Activated naive CD8-positive, alpha-beta T cell treated with anti-CD3 and anti-CD28 coated beads for 36 hours (primary cell): ENCODE measurements at regions not wholly inside any gene's neighbourhood (a gene's known extent, or its start where the extent isn't known, plus 50 kb on each side); places are given as distances from the start of the nearest gene placed in this dataset.

Source experiments
- DNase-seq: peaks from one replicate; pipeline ENCODE4 v3.0.0; 2021
- H3K27ac Mint-ChIP-seq: one replicate; pipeline ENCODE4 v1.8.0; 2022; ENCODE audit warnings: mild to moderate bottlenecking, moderate library complexity, mixed read lengths
- H3K27me3 Mint-ChIP-seq: one replicate; pipeline ENCODE4 v1.8.0; 2022; ENCODE audit warnings: mild to moderate bottlenecking, mixed read lengths
- H3K36me3 Mint-ChIP-seq: one replicate; pipeline ENCODE4 v1.8.0; 2021; ENCODE audit warnings: mild to moderate bottlenecking, mixed read lengths
- H3K4me1 Mint-ChIP-seq: one replicate; pipeline ENCODE4 v1.8.0; 2021; ENCODE audit warnings: mixed read lengths
- H3K4me3 Mint-ChIP-seq: one replicate; pipeline ENCODE4 v1.8.0; 2022; ENCODE audit warnings: mild to moderate bottlenecking, moderate library complexity, mixed read lengths
- H3K9me3 Mint-ChIP-seq: one replicate; pipeline ENCODE4 v1.8.0; 2022; ENCODE audit warnings: mixed read lengths

GRCh38 chr1:81493102-81493869 lies 307.4 kb upstream of the ADGRL2 start:
- H3K27me3 Mint-ChIP-seq, result no peaks in the 10 kb centered on the region
- peaks cover 7% of the 10 kb centered on the region for H3K9me3 Mint-ChIP-seq
- no peak overlapping the region for H3K27ac Mint-ChIP-seq
- H3K4me3 Mint-ChIP-seq, result no peak overlapping the region
- H3K4me1 Mint-ChIP-seq, result no peaks in the 10 kb centered on the region
- no peak for DNase-seq
- H3K36me3 Mint-ChIP-seq, result no peaks in the 10 kb centered on the region

GRCh38 chr1:81492628-81493027 lies 308.1 kb upstream of the ADGRL2 start:
- Mint-ChIP-seq H3K27ac (no peak overlapping the region), H3K27me3 (no peaks in the 10 kb centered on the region), H3K36me3 (no peaks in the 10 kb centered on the region), H3K4me1 (no peaks in the 10 kb centered on the region), H3K4me3 (no peak overlapping the region), H3K9me3 (peaks cover 7% of the 10 kb centered on the region)
- no peak for DNase-seq

GRCh38 chr1:81490614-81491013 lies 310.1 kb upstream of the ADGRL2 start:
- no peaks in the 10 kb centered on the region for H3K4me1 Mint-ChIP-seq
- peaks cover 7% of the 10 kb centered on the region for H3K9me3 Mint-ChIP-seq
- no peak overlapping the region for H3K27ac Mint-ChIP-seq
- H3K36me3 Mint-ChIP-seq, result no peaks in the 10 kb centered on the region
- no peak overlapping the region for H3K4me3 Mint-ChIP-seq
- DNase-seq, result no peak
- no peaks in the 10 kb centered on the region for H3K27me3 Mint-ChIP-seq

DNA sequence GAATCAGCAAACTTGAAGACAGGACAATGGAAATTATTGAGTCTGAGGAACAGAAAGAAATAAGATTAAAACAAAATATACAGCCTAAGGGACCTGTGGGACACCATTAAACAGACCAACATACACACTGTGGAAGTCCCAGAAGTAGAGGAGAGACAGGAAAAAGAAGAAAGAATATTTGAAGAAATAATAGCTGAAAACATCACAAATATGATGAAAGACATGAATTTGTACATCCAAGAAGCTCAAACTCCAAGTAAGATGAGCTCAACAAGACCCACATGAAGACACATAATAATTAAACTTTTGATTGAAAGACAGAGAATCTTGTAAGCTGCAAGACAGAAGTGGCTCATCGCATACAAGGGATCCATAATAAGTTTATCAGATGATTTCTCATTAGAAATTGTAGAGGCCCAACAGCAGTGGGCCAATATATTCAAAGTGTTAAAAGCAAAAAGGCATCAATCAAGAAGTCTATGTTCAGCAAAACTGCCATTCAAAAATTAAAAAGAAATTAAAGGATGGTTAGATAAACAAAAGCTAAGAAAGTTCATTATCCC lies 311.3 kb upstream of the ADGRL2 start:
- H3K4me3 Mint-ChIP-seq, result no peak overlapping the region
- no peaks in the 10 kb centered on the region for H3K27me3 Mint-ChIP-seq
- no peak for DNase-seq
- H3K36me3 Mint-ChIP-seq, result no peaks in the 10 kb centered on the region
- H3K27ac Mint-ChIP-seq, result no peak overlapping the region
- peaks cover 7% of the 10 kb centered on the region for H3K9me3 Mint-ChIP-seq
- H3K4me1 Mint-ChIP-seq, result no peaks in the 10 kb centered on the region

DNA sequence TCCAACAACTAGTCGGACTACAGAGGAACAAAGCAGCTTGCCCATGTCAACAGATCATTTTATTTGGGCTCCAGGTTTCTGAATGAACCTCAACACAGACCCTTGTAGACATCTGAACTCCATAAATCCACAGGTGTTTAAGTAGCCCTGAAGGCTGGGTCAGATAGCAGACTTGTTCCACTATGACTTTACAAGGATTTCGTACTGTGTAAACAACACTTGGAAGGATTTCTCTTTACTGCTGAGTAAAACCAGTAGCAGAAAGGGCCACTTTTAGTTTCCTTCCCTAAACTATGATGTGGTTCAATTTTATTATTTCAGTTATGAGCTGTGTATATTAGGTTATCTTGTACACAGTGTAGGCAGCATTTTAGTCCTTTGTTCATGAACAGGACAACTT lies 316.4 kb upstream of the ADGRL2 start:
- Mint-ChIP-seq H3K27ac (no peak overlapping the region), H3K4me1 (no peaks in the 10 kb centered on the region), H3K36me3 (no peaks in the 10 kb centered on the region), H3K4me3 (no peak overlapping the region), H3K27me3 (no peaks in the 10 kb centered on the region), H3K9me3 (peaks cover 8% of the 10 kb centered on the region)
- no peak for DNase-seq

DNA sequence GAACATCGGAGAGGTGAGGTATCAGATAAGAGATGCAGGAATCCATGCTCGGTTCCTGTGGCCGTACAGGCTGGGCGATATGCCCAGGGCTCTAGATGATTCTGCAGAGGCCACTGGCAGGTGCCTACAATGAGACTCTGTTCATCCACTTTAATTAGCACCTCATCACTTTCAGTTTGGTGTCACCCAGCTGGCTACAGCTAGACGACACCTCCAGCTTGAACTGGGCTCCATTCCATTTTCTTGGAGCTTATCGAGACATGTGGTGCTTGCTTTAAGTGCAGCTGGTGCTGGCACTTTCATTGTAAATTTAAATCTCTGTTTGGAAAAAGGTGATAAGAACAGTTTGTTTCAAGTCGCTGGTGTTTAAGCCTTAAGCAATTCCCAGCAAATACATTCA lies 322.5 kb upstream of the ADGRL2 start:
- peaks cover 2% of the 10 kb centered on the region for H3K9me3 Mint-ChIP-seq
- no peaks in the 10 kb centered on the region for H3K4me1 Mint-ChIP-seq
- no peaks in the 10 kb centered on the region for H3K27me3 Mint-ChIP-seq
- no peak for DNase-seq
- no peak overlapping the region for H3K27ac Mint-ChIP-seq
- no peaks in the 10 kb centered on the region for H3K36me3 Mint-ChIP-seq
- no peak overlapping the region for H3K4me3 Mint-ChIP-seq

DNA sequence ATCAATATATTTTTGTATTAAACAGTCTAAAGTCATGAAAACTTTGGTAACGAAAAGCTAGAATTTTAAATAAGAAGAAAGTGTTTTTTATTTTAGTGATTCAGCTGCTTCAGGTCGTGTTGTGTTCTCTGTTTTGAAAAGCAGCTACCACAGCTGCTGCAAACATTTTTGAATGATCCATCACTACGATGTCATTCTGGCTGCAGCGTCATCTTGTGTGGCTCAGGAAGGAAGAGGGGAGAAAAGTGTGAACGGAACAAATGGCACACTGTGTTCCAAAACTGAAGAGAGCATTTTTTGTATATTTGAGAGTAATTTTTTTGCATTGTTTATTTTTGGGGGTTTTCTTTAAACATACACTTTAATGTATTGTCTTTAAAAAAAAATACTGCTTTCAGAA lies 323.0 kb upstream of the ADGRL2 start:
- Mint-ChIP-seq H3K36me3 (no peaks in the 10 kb centered on the region), H3K27me3 (no peaks in the 10 kb centered on the region), H3K4me1 (no peaks in the 10 kb centered on the region), H3K27ac (no peak overlapping the region), H3K9me3 (peaks cover 2% of the 10 kb centered on the region), H3K4me3 (no peak overlapping the region)
- DNase-seq, result no peak

- DNase-seq, result no peak
- Mint-ChIP-seq H3K36me3 (no peaks in the 10 kb centered on the region), H3K27me3 (no peaks in the 10 kb centered on the region), H3K4me1 (no peaks in the 10 kb centered on the region), H3K27ac (no peak overlapping the region), H3K9me3 (no peaks in the 10 kb centered on the region), H3K4me3 (no peak overlapping the region)
These were observed 328.3 kb upstream of the ADGRL2 start for GRCh38 chr1:81472387-81472786.

DNA sequence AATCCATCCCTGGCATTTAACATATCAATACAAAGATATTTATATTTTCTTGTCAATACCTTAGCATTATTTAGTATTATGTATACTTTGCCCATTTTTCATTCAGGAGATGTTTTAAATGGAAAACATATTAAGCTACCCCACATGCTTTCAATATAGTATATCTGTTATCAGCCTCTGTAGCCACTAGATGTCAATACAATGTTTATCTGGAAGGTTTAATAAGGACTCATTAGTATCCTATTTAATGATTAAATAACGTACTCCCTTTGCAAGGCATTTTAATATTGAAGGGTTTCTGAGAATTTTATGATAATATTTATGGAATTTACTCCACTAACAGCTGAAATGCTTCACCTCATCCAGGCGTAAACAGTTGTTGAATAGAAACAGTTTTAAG lies 329.5 kb upstream of the ADGRL2 start:
- H3K9me3 Mint-ChIP-seq, result no peaks in the 10 kb centered on the region
- no peak for DNase-seq
- no peaks in the 10 kb centered on the region for H3K36me3 Mint-ChIP-seq
- H3K27me3 Mint-ChIP-seq, result no peaks in the 10 kb centered on the region
- no peak overlapping the region for H3K27ac Mint-ChIP-seq
- no peak overlapping the region for H3K4me3 Mint-ChIP-seq
- H3K4me1 Mint-ChIP-seq, result no peaks in the 10 kb centered on the region

DNA sequence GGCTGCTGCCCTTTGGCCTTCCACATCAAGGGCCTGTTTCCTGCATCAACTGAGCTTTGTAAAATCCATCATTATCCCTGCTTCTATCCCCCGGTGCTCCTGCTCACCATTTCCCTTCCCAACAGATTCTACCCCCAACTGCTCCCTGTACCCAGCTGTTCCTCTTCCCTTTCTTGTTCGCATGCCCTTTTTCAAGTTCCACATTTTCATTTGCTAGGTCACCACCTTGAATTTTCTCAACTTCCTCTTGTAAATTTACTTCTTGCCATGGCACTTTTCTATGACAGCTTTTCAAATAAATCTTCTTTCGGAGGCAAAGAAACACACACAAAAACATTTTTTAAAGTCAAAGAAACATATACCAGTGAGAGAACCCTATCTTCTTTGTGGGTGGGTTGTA lies 330.5 kb upstream of the ADGRL2 start:
- Mint-ChIP-seq H3K4me3 (no peak overlapping the region), H3K36me3 (no peaks in the 10 kb centered on the region), H3K9me3 (no peaks in the 10 kb centered on the region), H3K27me3 (no peaks in the 10 kb centered on the region), H3K27ac (no peak overlapping the region), H3K4me1 (no peaks in the 10 kb centered on the region)
- no peak for DNase-seq

DNA sequence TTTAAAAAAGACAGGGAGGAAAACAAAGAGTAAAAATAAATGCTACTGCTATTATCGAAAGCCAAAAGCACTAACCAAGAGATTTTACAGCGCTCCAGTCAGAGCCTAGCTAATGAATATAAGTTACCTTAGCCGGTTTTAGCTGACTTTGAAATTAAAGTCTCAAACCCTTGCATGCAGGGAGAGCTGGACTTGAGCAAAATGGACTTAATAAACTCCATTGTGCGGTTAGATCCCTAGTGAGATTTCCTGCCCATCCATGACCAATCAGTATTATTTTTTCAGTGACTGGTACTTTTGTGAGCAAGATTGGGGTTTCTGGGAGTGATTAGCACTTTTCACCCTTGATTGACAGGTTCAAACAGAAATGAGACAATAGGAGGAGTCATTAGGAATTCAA lies 333.4 kb upstream of the ADGRL2 start:
- no peak for DNase-seq
- H3K4me1 Mint-ChIP-seq, result no peaks in the 10 kb centered on the region
- H3K36me3 Mint-ChIP-seq, result no peaks in the 10 kb centered on the region
- H3K27me3 Mint-ChIP-seq, result no peaks in the 10 kb centered on the region
- H3K9me3 Mint-ChIP-seq, result no peaks in the 10 kb centered on the region
- H3K27ac Mint-ChIP-seq, result no peak overlapping the region
- no peak overlapping the region for H3K4me3 Mint-ChIP-seq

DNA sequence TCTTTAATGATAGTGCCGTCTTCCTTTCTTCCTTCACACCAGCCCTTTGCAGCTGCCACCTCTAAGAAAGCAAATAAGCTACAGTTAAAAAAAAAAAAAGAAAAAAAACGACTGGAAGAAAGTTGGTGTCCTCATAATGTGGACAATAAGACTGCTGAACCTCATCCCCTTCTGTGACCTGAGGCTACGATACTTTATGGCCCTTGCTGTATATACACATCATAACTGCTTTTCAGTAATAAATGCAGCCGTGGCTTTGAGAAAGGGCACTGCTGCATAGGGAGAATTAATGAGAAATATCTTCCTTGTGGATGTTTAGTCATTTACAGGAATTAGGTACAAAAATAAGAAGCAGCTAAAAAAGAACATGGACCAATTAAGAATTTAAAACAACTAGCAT lies 333.8 kb upstream of the ADGRL2 start:
- H3K4me3 Mint-ChIP-seq, result no peak overlapping the region
- H3K27me3 Mint-ChIP-seq, result no peaks in the 10 kb centered on the region
- H3K9me3 Mint-ChIP-seq, result no peaks in the 10 kb centered on the region
- H3K4me1 Mint-ChIP-seq, result no peaks in the 10 kb centered on the region
- DNase-seq, result no peak
- H3K36me3 Mint-ChIP-seq, result no peaks in the 10 kb centered on the region
- no peak overlapping the region for H3K27ac Mint-ChIP-seq

- no peaks in the 10 kb centered on the region for H3K9me3 Mint-ChIP-seq
- no peaks in the 10 kb centered on the region for H3K36me3 Mint-ChIP-seq
- no peak for DNase-seq
- H3K27ac Mint-ChIP-seq, result no peak overlapping the region
- no peaks in the 10 kb centered on the region for H3K27me3 Mint-ChIP-seq
- no peaks in the 10 kb centered on the region for H3K4me1 Mint-ChIP-seq
- no peak overlapping the region for H3K4me3 Mint-ChIP-seq
These were observed 336.5 kb upstream of the ADGRL2 start for GRCh38 chr1:81463936-81464837.

DNA sequence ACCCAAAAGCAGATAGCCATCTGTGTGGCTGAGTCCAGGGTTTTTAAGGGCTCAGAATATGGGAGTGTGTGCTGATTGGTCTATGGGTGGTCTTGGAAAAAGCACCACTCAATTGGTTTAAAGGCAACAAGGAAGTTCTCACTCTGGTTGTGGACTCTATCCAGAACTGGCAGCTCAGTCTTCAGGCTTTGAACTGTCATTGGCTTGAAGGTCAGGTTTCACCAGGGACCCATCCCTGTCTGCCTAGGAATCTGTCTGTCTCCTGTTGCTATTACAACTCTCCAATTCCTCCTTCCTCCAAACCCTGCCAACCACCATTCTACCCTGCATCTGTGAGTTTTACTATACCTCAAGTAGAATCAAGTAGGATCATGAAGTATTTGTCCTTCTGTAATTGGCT lies 341.7 kb upstream of the ADGRL2 start:
- no peaks in the 10 kb centered on the region for H3K9me3 Mint-ChIP-seq
- no peaks in the 10 kb centered on the region for H3K27me3 Mint-ChIP-seq
- no peaks in the 10 kb centered on the region for H3K4me1 Mint-ChIP-seq
- H3K36me3 Mint-ChIP-seq, result no peaks in the 10 kb centered on the region
- H3K4me3 Mint-ChIP-seq, result no peak overlapping the region
- no peak overlapping the region for H3K27ac Mint-ChIP-seq
- DNase-seq, result no peak

DNA sequence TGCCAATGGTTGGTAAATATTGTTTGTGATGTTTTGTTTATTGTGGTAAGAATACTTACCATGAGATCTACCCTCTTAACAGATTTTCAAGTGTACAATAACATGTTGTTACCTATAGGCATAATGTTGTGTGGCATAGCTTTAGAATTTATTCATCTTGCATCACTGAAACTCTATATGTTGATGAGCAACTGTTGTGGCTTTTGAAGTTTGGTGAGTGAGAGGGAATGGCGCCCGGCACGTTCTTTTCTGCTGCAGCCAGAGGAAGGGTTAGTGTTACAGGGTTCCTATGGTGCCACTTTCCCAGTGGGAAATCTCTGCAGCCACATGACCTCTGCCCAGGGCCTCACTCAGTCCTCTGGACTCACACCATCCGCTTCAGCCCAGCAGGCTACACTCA lies 342.5 kb upstream of the ADGRL2 start:
- H3K27me3 Mint-ChIP-seq, result no peaks in the 10 kb centered on the region
- no peaks in the 10 kb centered on the region for H3K36me3 Mint-ChIP-seq
- H3K4me3 Mint-ChIP-seq, result no peak overlapping the region
- no peak for DNase-seq
- H3K4me1 Mint-ChIP-seq, result no peaks in the 10 kb centered on the region
- no peak overlapping the region for H3K27ac Mint-ChIP-seq
- no peaks in the 10 kb centered on the region for H3K9me3 Mint-ChIP-seq
